ENCODE measurements at regions not wholly inside any gene's neighbourhood (a gene's known extent, or its start where the extent isn't known, plus 50 kb on each side); places are given as distances from the start of the nearest gene placed in this dataset.

DNA sequence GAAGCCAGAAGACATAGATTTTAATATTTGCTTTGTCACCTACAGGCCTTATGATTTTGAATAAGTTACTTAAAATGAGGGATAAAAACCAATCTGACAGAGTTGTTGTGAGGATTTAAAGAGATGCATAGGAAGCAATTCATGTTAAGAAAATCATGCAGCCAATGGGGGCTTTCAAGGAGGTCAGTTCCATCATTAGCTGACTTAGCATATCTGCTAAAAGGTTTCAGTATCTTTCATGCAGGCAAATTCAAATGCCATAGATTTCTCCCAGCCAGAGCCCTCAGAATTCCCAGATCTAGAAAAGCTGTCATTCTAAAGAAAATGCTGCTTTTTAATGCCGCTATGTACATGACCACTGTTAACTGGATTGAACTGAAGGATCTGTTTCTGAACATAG, 176.1 kb downstream of the GOLIM4 start:
- DNase-seq = no peak
- TF ChIP-seq CTCF (IDR thresholded peaks at IDR 0.05) = no peak
- Mint-ChIP-seq H3K4me3 (no peak overlapping the region), H3K27ac (no peak overlapping the region), H3K27me3 (ENCODE audit: insufficient read depth) (peaks cover 2% of the 10 kb centered on the region; the same call in 1 of the 2 replicates), H3K36me3 (ENCODE audit: low read depth) (no peaks in the 10 kb centered on the region), H3K9me3 (no peaks in the 10 kb centered on the region), H3K4me1 (ENCODE audit: low read depth) (no peaks in the 10 kb centered on the region)

- H3K27ac Mint-ChIP-seq = no peak overlapping the region
- no peak for TF ChIP-seq CTCF (IDR thresholded peaks at IDR 0.05)
Observed at GRCh38 chr3:167918686-167919085, 177.0 kb downstream of the GOLIM4 start.

DNA sequence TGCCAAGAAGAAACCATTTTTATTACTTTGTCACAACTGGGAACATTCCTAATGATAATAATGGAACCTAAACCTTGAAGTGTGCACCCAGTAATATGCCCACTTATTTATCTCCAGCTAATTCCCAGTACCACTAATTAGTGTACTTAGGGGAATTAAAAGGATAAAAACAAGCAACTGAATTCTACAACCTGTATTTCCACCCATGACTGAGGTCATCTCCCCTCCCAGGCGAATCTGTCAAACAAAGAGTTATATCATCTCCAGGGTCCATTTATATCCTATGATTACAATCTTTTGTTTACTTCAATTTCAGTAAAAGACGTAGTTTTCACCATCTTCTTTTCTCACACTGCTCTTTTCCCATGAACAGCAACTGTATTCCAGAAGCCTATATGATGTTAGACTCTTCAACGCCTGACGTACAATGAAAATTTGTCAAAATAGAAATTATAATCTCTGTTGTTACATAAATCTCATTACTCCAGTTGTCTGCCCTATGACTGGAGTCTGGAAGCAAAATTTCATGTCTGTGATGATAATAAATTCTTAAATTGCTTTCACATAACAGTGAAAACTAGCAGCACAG, 177.6 kb downstream of the GOLIM4 start:
- H3K27me3 Mint-ChIP-seq (ENCODE audit: insufficient read depth) = peaks cover 2% of the 10 kb centered on the region; the same call in 1 of the 2 replicates
- H3K4me3 Mint-ChIP-seq = no peak overlapping the region
- H3K4me1 Mint-ChIP-seq (ENCODE audit: low read depth) = no peaks in the 10 kb centered on the region
- no peaks in the 10 kb centered on the region for H3K9me3 Mint-ChIP-seq
- no peak for TF ChIP-seq CTCF (IDR thresholded peaks at IDR 0.05)
- no peaks in the 10 kb centered on the region for H3K36me3 Mint-ChIP-seq (ENCODE audit: low read depth)
- H3K27ac Mint-ChIP-seq = no peak overlapping the region
- DNase-seq = no peak

More at GRCh38 chr3:167918686-167919085, 177.0 kb downstream of the GOLIM4 start:
- Mint-ChIP-seq H3K4me1 (ENCODE audit: low read depth) (no peaks in the 10 kb centered on the region), H3K4me3 (no peak overlapping the region), H3K9me3 (no peaks in the 10 kb centered on the region), H3K36me3 (ENCODE audit: low read depth) (no peaks in the 10 kb centered on the region), H3K27me3 (ENCODE audit: insufficient read depth) (peaks cover 2% of the 10 kb centered on the region; the same call in 1 of the 2 replicates)
- DNase-seq = no peak

DNA sequence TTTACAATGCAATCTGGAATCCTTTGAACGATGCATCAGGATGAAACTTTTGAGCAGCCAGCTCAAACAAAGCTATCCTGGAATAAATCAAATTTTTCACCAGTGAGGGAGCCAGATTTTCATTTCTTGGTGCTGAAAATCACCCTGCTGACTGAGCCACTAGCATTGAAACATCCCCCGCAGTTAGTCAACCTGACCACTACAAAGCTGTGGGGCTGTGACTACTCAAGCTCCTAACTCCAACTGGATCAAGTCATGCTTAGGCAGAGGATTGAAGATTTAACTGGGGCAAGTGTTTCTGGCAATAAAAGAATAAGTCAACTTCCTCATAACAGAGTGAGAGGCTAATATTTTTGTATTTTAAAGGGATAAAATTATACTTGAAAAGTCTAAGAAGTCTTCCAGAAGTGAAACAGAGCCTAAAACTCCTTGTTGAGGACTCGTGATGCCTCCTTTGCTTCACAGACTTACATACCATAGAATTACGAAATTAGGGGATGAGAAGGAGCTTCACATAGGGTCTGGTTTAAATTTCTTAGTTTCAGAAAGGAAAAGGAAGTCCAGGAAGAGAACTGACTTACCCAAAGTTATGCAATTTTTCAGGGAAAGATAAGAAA, 177.8 kb downstream of the SERPINI1 start:
- no peak overlapping the region for H3K27ac Mint-ChIP-seq
- H3K27me3 Mint-ChIP-seq (ENCODE audit: insufficient read depth) = peaks cover 3% of the 10 kb centered on the region; the same call in 1 of the 2 replicates
- DNase-seq = no peak
- no peak overlapping the region for H3K4me3 Mint-ChIP-seq
- no peaks in the 10 kb centered on the region for H3K9me3 Mint-ChIP-seq
- no peaks in the 10 kb centered on the region for H3K36me3 Mint-ChIP-seq (ENCODE audit: low read depth)
- TF ChIP-seq CTCF (IDR thresholded peaks at IDR 0.05) = no peak
- H3K4me1 Mint-ChIP-seq (ENCODE audit: low read depth) = no peaks in the 10 kb centered on the region

DNA sequence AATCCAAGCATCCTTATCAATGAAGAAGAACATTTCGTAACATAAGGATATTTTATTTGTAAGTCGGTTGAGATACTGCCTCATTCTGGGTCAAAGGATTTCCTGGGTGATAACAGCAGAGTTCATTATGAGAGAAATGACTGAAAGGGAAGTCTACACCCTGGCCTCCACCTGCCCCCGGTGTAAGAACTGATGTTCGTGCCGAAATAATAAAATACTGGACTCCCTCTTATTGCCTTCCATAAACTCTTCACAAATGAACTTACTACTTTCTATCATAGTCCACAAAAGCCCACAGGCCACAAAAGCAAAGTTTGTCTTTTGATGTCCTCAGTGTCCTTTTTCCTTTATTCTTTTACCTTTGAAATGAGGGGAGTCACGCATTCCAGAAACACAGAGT, 174.4 kb downstream of the SERPINI1 start:
- H3K9me3 Mint-ChIP-seq = no peaks in the 10 kb centered on the region
- TF ChIP-seq CTCF (IDR thresholded peaks at IDR 0.05) = no peak
- no peaks in the 10 kb centered on the region for H3K36me3 Mint-ChIP-seq (ENCODE audit: low read depth)
- peaks cover 5% of the 10 kb centered on the region; the same call in 1 of the 2 replicates for H3K27me3 Mint-ChIP-seq (ENCODE audit: insufficient read depth)
- H3K27ac Mint-ChIP-seq = no peak overlapping the region
- no peaks in the 10 kb centered on the region for H3K4me1 Mint-ChIP-seq (ENCODE audit: low read depth)
- DNase-seq = no peak
- no peak overlapping the region for H3K4me3 Mint-ChIP-seq

Data from HFFc6 (cell line).